ENCODE measurements at regions not wholly inside any gene's neighbourhood (a gene's known extent, or its start where the extent isn't known, plus 50 kb on each side); places are given as distances from the start of the nearest gene placed in this dataset.

- no peak for DNase-seq (ENCODE audit: extremely low spot score, unreplicated experiment)
- no peaks in the 10 kb centered on the region for H3K36me3 Mint-ChIP-seq
- no peak overlapping the region for H3K27ac Mint-ChIP-seq
- no peak for TF ChIP-seq CTCF (conservative IDR thresholded peaks at IDR 0.05)
- H3K9me3 Mint-ChIP-seq, result no peaks in the 10 kb centered on the region
- no peak overlapping the region for H3K4me3 Mint-ChIP-seq
- H3K4me1 Mint-ChIP-seq (ENCODE audit: unreplicated experiment), result no peaks in the 10 kb centered on the region
- peaks cover 34% of the 10 kb centered on the region for H3K27me3 Mint-ChIP-seq
These were observed 174.8 kb downstream of the PHETA1 start for GRCh38 chr12:111193977-111194702.

GRCh38 chr12:111193496-111193895 is 175.4 kb downstream of the PHETA1 start:
- no peak for DNase-seq (ENCODE audit: extremely low spot score, unreplicated experiment)
- Mint-ChIP-seq H3K9me3 (no peaks in the 10 kb centered on the region), H3K36me3 (no peaks in the 10 kb centered on the region), H3K4me1 (ENCODE audit: unreplicated experiment) (no peaks in the 10 kb centered on the region), H3K27ac (no peak overlapping the region), H3K4me3 (no peak overlapping the region), H3K27me3 (peaks cover 38% of the 10 kb centered on the region)
- no peak for TF ChIP-seq CTCF (conservative IDR thresholded peaks at IDR 0.05)

- H3K36me3 Mint-ChIP-seq, result no peaks in the 10 kb centered on the region
- H3K27me3 Mint-ChIP-seq, result peaks cover 42% of the 10 kb centered on the region
- TF ChIP-seq CTCF (conservative IDR thresholded peaks at IDR 0.05), result no peak
- H3K4me3 Mint-ChIP-seq, result no peak overlapping the region
- no peaks in the 10 kb centered on the region for H3K4me1 Mint-ChIP-seq (ENCODE audit: unreplicated experiment)
- H3K9me3 Mint-ChIP-seq, result no peaks in the 10 kb centered on the region
- no peak for DNase-seq (ENCODE audit: extremely low spot score, unreplicated experiment)
- no peak overlapping the region for H3K27ac Mint-ChIP-seq
These were observed 175.8 kb downstream of the PHETA1 start for GRCh38 chr12:111193067-111193466.

- Mint-ChIP-seq H3K27me3 (peaks cover 42% of the 10 kb centered on the region), H3K36me3 (no peaks in the 10 kb centered on the region), H3K9me3 (no peaks in the 10 kb centered on the region), H3K27ac (no peak overlapping the region), H3K4me1 (ENCODE audit: unreplicated experiment) (no peaks in the 10 kb centered on the region), H3K4me3 (no peak overlapping the region)
- no peak for DNase-seq (ENCODE audit: extremely low spot score, unreplicated experiment)
- TF ChIP-seq CTCF (conservative IDR thresholded peaks at IDR 0.05), result no peak
These were observed 176.2 kb downstream of the PHETA1 start for GRCh38 chr12:111192647-111193046.

- DNase-seq (ENCODE audit: extremely low spot score, unreplicated experiment), result no peak
- Mint-ChIP-seq H3K36me3 (no peaks in the 10 kb centered on the region), H3K4me3 (no peak overlapping the region), H3K4me1 (ENCODE audit: unreplicated experiment) (peaks cover 6% of the 10 kb centered on the region), H3K27me3 (peaks cover 37% of the 10 kb centered on the region), H3K27ac (no peak overlapping the region), H3K9me3 (no peaks in the 10 kb centered on the region)
- no peak for TF ChIP-seq CTCF (conservative IDR thresholded peaks at IDR 0.05)
These were observed 178.0 kb downstream of the PHETA1 start for GRCh38 chr12:111190741-111191526.

Measured in type B pancreatic cell (in vitro differentiated cells).